ENCODE measurements at regions not wholly inside any gene's neighbourhood (a gene's known extent, or its start where the extent isn't known, plus 50 kb on each side); places are given as distances from the start of the nearest gene placed in this dataset.
A peak's percentile ranks its signal among the peaks of the same experiment; 100 is the strongest.

- Histone ChIP-seq H3K27me3 (replicated peaks; ENCODE audit: control insufficient read depth, insufficient read depth, low read length) (no peaks in the 10 kb centered on the region; the same call in 1 of the 2 replicates), H3K4me3 (replicated peaks; ENCODE audit: low read depth, low read length) (no peak overlapping the region), H3K36me3 (ENCODE audit: control insufficient read depth, insufficient read depth, low read length) (no peaks in the 10 kb centered on the region)
- no peak for DNase-seq (ENCODE audit: extremely low read depth, insufficient read length)
- TF ChIP-seq CTCF (IDR thresholded peaks at IDR 0.05; ENCODE audit: insufficient read depth, low read length, poor library complexity, severe bottlenecking) = no peak
These were observed 164.5 kb downstream of the NHLRC3 start for GRCh38 chr13:39202746-39203145.

DNA sequence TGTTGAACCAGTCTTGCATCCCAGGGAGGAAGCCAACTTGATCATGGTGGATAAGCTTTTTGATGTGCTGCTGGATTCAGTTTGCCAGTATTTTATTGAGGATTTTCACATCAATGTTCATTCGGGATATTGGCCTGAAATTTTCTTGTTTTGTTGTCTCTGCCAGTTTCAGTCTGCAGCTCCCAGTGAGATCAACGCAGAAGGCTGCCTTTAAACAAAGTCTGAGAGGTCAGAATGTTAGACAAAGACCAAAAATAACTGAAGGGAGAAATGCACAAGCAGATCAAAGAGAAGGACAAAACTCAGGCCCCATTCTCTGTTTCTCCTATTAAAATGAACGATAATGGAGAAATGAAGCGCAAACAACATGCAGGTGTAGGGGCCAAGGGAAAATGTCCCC, 170.4 kb downstream of the NHLRC3 start:
- no peak for DNase-seq (ENCODE audit: extremely low read depth, insufficient read length)
- no peaks in the 10 kb centered on the region; the same call in 1 of the 2 replicates for H3K27me3 ChIP-seq (replicated peaks; ENCODE audit: control insufficient read depth, insufficient read depth, low read length)
- no peak overlapping the region for H3K4me3 ChIP-seq (replicated peaks; ENCODE audit: low read depth, low read length)
- no peak for TF ChIP-seq CTCF (IDR thresholded peaks at IDR 0.05; ENCODE audit: insufficient read depth, low read length, poor library complexity, severe bottlenecking)
- no peaks in the 10 kb centered on the region for H3K36me3 ChIP-seq (ENCODE audit: control insufficient read depth, insufficient read depth, low read length)

DNA sequence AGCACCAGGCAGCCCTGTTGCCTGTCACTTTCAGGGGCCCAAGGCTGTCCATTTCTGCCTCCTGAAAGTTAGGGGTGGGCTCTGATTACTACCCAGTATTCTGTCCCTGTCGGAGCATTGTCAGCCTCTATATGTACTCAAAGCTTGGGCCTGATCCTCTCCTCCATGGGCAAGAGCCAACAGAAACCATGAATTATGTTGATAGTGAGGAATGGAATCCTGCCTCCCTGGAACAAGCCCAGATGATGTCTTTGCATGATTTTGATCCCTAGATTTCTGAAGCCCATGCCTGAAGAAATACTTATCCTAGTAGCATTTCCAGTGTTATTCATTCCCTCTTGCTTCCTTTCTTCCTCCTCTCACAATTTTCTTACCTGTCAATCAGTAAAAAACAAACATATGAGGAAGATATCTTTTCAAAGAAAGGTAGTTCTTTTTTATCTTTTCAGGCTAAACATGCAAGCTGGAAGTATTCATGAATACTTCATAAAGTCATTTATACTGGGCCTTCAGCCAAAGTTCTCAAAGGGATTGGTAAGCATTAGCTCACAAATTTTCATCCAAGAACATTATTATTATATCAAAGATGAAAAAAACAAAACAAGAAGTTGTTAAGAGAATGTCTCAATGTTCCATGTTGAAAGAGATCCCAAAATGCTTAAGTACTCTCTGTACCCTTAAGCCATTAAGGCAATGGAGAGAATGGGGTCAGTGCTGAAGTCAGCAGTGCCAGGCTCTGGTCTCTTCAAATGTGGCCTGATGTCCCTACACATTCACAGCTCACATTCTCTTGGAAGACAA, 171.7 kb downstream of the NHLRC3 start:
- TF ChIP-seq CTCF (IDR thresholded peaks at IDR 0.05; ENCODE audit: insufficient read depth, low read length, poor library complexity, severe bottlenecking) = no peak
- H3K36me3 ChIP-seq (ENCODE audit: control insufficient read depth, insufficient read depth, low read length) = no peaks in the 10 kb centered on the region
- H3K4me3 ChIP-seq (replicated peaks; ENCODE audit: low read depth, low read length) = no peak overlapping the region
- no peak for DNase-seq (ENCODE audit: extremely low read depth, insufficient read length)
- H3K27me3 ChIP-seq (replicated peaks; ENCODE audit: control insufficient read depth, insufficient read depth, low read length) = no peaks in the 10 kb centered on the region

- no peaks in the 10 kb centered on the region for H3K27me3 ChIP-seq (replicated peaks; ENCODE audit: control insufficient read depth, insufficient read depth, low read length)
- no peaks in the 10 kb centered on the region for H3K36me3 ChIP-seq (ENCODE audit: control insufficient read depth, insufficient read depth, low read length)
- no peak for DNase-seq (ENCODE audit: extremely low read depth, insufficient read length)
- peak; percentile 15 for TF ChIP-seq CTCF (IDR thresholded peaks at IDR 0.05; ENCODE audit: insufficient read depth, low read length, poor library complexity, severe bottlenecking)
- no peak overlapping the region for H3K4me3 ChIP-seq (replicated peaks; ENCODE audit: low read depth, low read length)
These were observed 172.8 kb downstream of the NHLRC3 start for GRCh38 chr13:39210961-39211534.

GRCh38 chr13:39215971-39216370, 177.7 kb downstream of the NHLRC3 start:
- DNase-seq (ENCODE audit: extremely low read depth, insufficient read length) = no peak
- Histone ChIP-seq H3K4me3 (replicated peaks; ENCODE audit: low read depth, low read length) (no peak overlapping the region), H3K27me3 (replicated peaks; ENCODE audit: control insufficient read depth, insufficient read depth, low read length) (no peaks in the 10 kb centered on the region), H3K36me3 (ENCODE audit: control insufficient read depth, insufficient read depth, low read length) (no peaks in the 10 kb centered on the region)
- no peak for TF ChIP-seq CTCF (IDR thresholded peaks at IDR 0.05; ENCODE audit: insufficient read depth, low read length, poor library complexity, severe bottlenecking)
